Esophagus muscularis mucosa (tissue), 4 donors: ENCODE measurements at regions not wholly inside any gene's neighbourhood (a gene's known extent, or its start where the extent isn't known, plus 50 kb on each side); places are given as distances from the start of the nearest gene placed in this dataset.

ENCODE experiments used
- DNase-seq: peaks from one replicate; pipeline ENCODE4 v3.0.0-alpha.2; 2017; ENCODE audit errors: extremely low spot score
- H3K27ac ChIP-seq, 4 donors: fragments of 200-600 bp; sonication (generic); replicated peaks in 1 of 4; 1 replicate in 3 of 4; 2 replicates in 1 of 4; pipeline ENCODE4 v1.5.1; 2016 to 2019; ENCODE audit warnings: mild to moderate bottlenecking in 1 of 4
- H3K27me3 ChIP-seq, 4 donors: fragments of 200-600 bp; sonication (generic); one replicate each; pipeline versions ENCODE4 v1.5.1 to v1.6.0; 2016 to 2019
- H3K36me3 ChIP-seq, 4 donors: fragments of 200-600 bp; sonication (generic); one replicate each; pipeline ENCODE4 v1.5.1; 2016 to 2019
- H3K4me1 ChIP-seq, 4 donors: fragments of 200-600 bp; sonication (generic); one replicate each; pipeline ENCODE4 v1.5.1; 2016 to 2019
- H3K4me3 ChIP-seq, 4 donors: fragments of 200-600 bp; sonication (generic); 1 replicate in 2 of 4; 2 replicates in 2 of 4; pipeline ENCODE4 v1.5.1; 2016 to 2019; ENCODE audit warnings: mild to moderate bottlenecking in 4 of 4, moderate library complexity in 1 of 4
- H3K9me3 ChIP-seq, 4 donors: fragments of 200-600 bp; sonication (generic); 1 replicate in 3 of 4; 2 replicates in 1 of 4; pipeline ENCODE4 v1.5.1; 2016 to 2019
- CTCF ChIP-seq, 3 experiments: fragments of 200-600 bp in 2 of 3; fragments of 450-650 bp in 1 of 3; sonication (generic) in 2 of 3; IDR thresholded peaks; one replicate each; pipeline ENCODE4 v1.5.1; 2017 to 2019; ENCODE audit warnings: antibody characterized with exemption in 3 of 3, mild to moderate bottlenecking in 2 of 3, moderate library complexity in 1 of 3
- EP300 ChIP-seq: sonication (generic); formaldehyde crosslinking; IDR thresholded peaks from one replicate; pipeline ENCODE4 v1.6.1; 2017; ENCODE audit warnings: antibody characterized with exemption
- POLR2A ChIP-seq: fragments of 450-650 bp; IDR thresholded peaks from one replicate; pipeline ENCODE4 v1.6.1; 2017; ENCODE audit warnings: antibody characterized with exemption, moderate library complexity, mild to moderate bottlenecking, low read depth
- POLR2AphosphoS5 ChIP-seq, 2 donors: sonication (generic); formaldehyde crosslinking; IDR thresholded peaks; one replicate each; pipeline ENCODE4 v1.6.1; 2017; ENCODE audit warnings: antibody characterized with exemption in 2 of 2
- WGBS: methylation state at CpG from one replicate; pipeline ENCODE4 v1.1.5; 2018; 5-methylcytosine and 5-hydroxymethylcytosine counted together
- intact Hi-C: fragments of 100-400 bp; cut with DNase I; formaldehyde crosslinking; loops from one replicate; pipeline ENCODE4 v1.15.1; 2023

DNA sequence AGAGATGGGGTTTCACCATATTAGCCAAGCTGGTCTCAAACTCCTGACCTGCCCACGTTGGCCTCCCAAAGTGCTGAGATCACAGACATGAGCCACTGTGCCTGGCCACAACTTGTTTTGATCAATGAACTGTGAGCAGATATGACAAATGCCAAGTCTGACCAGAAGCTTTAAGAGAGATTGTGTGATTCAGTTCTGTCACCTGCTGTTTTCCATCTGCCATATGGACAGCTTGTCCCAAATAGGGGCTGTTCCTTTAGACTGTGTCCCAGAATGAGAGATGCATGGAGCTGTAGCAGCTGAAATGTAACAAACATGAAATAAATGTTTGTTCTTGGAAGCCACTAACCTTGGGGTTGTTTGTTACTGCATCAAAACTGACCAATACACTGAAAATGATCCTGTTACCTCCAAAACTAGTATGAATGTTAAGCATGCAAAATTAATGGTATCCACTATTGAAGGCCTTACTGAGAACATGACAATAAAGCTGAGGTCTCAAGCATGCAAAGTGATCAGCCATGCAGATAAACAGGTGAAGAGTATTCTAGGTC lies 65.9 kb upstream of the MED13L start:
- H3K27ac ChIP-seq: no peak overlapping the region
- no peaks in the 10 kb centered on the region for H3K9me3 ChIP-seq
- no peak overlapping the region for H3K4me3 ChIP-seq
- no peaks in the 10 kb centered on the region for H3K36me3 ChIP-seq
- TF ChIP-seq EP300: no peak
- TF ChIP-seq CTCF (IDR thresholded peaks at IDR 0.05): no peak
- TF ChIP-seq POLR2A: no peak
- no peak for TF ChIP-seq POLR2AphosphoS5 (IDR thresholded peaks at IDR 0.05)
- intact Hi-C loops: no loop called here
- WGBS: 80% methylated on average over 1 of the region's 1 CpG
- no peak for DNase-seq
- H3K27me3 ChIP-seq: no peaks in the 10 kb centered on the region
- H3K4me1 ChIP-seq: peaks cover 3 to 16% (median 14%) of the 10 kb centered on the region in 4 donors

DNA sequence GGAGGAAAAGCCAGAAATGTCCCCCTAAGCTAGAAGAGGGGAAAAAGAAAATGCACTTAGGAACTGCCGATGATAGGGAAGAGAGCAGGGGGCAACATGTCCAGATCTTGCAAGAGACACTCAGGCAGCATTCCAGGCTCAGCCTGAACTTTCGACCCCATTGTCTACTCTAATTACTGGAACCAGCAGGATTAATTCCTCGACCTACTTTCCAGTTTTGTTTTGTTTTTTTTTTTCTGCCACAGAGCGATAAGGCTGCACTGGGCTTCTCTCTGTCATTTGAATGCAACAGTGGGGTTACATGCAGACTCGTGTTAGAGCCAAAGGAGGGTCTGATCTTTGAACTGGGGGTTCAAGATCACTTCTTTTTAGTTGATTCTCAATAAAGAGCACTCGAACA lies 68.7 kb upstream of the MED13L start:
- no peak for TF ChIP-seq POLR2A
- no peak for TF ChIP-seq EP300
- TF ChIP-seq POLR2AphosphoS5 (IDR thresholded peaks at IDR 0.05): no peak
- no peak for TF ChIP-seq CTCF (IDR thresholded peaks at IDR 0.05)
- WGBS: 33% methylated on average over 6 of the region's 6 CpGs

DNA sequence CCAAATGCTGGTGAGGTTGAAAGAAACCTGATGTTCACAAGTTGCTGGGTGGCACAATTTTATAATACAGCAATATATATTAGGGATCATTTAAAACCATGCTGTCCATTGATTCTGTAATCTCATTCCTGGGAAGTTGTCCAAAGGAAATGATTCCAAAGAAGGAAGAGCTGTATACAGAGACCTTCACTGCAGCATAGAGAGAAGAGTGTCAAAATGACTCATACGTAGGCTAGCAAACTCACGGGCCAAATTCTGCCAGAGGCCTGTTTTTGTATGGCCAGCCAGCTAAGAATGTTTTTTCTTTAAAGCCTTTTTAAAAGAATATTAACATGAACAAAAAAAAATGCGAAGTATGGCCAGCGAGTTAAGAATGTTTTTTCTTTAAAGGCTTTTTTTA lies 69.2 kb upstream of the MED13L start:
- Histone ChIP-seq H3K27ac (peak overlapping the region in 2 of 4 donors; percentile 14 to 25), H3K36me3 (no peaks in the 10 kb centered on the region), H3K27me3 (no peaks in the 10 kb centered on the region), H3K4me3 (no peak overlapping the region), H3K9me3 (no peaks in the 10 kb centered on the region), H3K4me1 (peaks cover 3 to 16% (median 14%) of the 10 kb centered on the region in 4 donors)
- DNase-seq: no peak
- TF ChIP-seq EP300 (no peak), CTCF (IDR thresholded peaks at IDR 0.05) (no peak), POLR2A (no peak), POLR2AphosphoS5 (IDR thresholded peaks at IDR 0.05) (no peak)
- intact Hi-C loops: no loop called here
- WGBS: 11% methylated on average over 4 of the region's 4 CpGs

More for the DNA sequence above, 68.7 kb upstream of the MED13L start:
- H3K9me3 ChIP-seq: no peaks in the 10 kb centered on the region
- H3K4me3 ChIP-seq: no peak overlapping the region
- no peak for DNase-seq
- intact Hi-C loops: no loop called here
- no peaks in the 10 kb centered on the region for H3K36me3 ChIP-seq
- H3K27ac ChIP-seq: peak overlapping the region in 2 of 4 donors; percentile 14 to 25
- no peaks in the 10 kb centered on the region for H3K27me3 ChIP-seq
- peaks cover 3 to 16% (median 14%) of the 10 kb centered on the region in 4 donors for H3K4me1 ChIP-seq

DNA sequence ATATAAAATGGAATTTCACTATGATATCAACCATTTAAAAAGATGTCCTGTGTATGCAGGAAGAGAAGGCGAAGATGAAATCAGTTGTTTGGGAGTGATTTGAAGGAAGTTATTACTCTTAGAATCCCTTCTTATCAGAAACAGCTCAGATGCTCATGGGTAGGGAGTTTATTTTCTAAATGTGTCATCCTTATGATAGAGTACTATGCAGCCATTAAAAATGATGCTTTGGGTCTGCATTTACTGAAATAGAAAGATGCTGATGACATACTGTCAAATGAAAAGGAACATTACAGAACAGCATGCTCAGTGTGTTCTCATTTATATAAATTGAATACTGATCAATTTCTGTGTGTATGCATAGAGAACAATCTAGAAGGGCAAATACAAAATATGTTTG lies 69.8 kb upstream of the MED13L start:
- no peak for TF ChIP-seq EP300
- TF ChIP-seq POLR2AphosphoS5 (IDR thresholded peaks at IDR 0.05): no peak
- TF ChIP-seq POLR2A: no peak
- TF ChIP-seq CTCF (IDR thresholded peaks at IDR 0.05): no peak
- H3K27ac ChIP-seq: peak overlapping the region in 1 of 4 donors; percentile 25
- intact Hi-C loops: no loop called here
- peaks cover 3 to 16% (median 14%) of the 10 kb centered on the region in 4 donors for H3K4me1 ChIP-seq
- no peak overlapping the region for H3K4me3 ChIP-seq
- DNase-seq: no peak
- no peaks in the 10 kb centered on the region for H3K27me3 ChIP-seq
- H3K9me3 ChIP-seq: no peaks in the 10 kb centered on the region
- WGBS: 95% methylated on average over 1 of the region's 1 CpG
- H3K36me3 ChIP-seq: no peaks in the 10 kb centered on the region

GRCh38 chr12:116352315-116352835 lies 74.9 kb upstream of the MED13L start:
- peaks cover 0 to 1% (median under 1%) of the 10 kb centered on the region in 4 donors for H3K4me1 ChIP-seq
- no peak for TF ChIP-seq CTCF (IDR thresholded peaks at IDR 0.05)
- TF ChIP-seq POLR2AphosphoS5 (IDR thresholded peaks at IDR 0.05): no peak
- no peak for TF ChIP-seq POLR2A
- no peak for TF ChIP-seq EP300
- H3K27ac ChIP-seq: no peak overlapping the region
- H3K9me3 ChIP-seq: no peaks in the 10 kb centered on the region
- intact Hi-C loops: no loop called here
- DNase-seq: no peak
- no peaks in the 10 kb centered on the region for H3K36me3 ChIP-seq
- WGBS: 95% methylated on average over 4 of the region's 4 CpGs
- H3K4me3 ChIP-seq: no peak overlapping the region
- H3K27me3 ChIP-seq: no peaks in the 10 kb centered on the region
